Panc1 (cell line): ENCODE measurements at regions not wholly inside any gene's neighbourhood (a gene's known extent, or its start where the extent isn't known, plus 50 kb on each side); places are given as distances from the start of the nearest gene placed in this dataset.

Experiments
- ATAC-seq: fragments of 200-7000 bp; cut with Tn5 transposase; 2 replicates; pipeline ENCODE4 v1.9.1; 2020; ENCODE audit warnings: mild to moderate bottlenecking, moderate library complexity
- BruUV-seq: library from RNA; stranded (reverse); fragments of 400-500 nt; replicated peaks from 2 replicates; lab custom pipeline; 2021; lab: Mats Ljungman, UMichigan
- CTCF ChIA-PET: fragments of 300-600 bp; sonication (Branson Sonifier 250); formaldehyde crosslinking; loops from one replicate; lab custom pipeline; 2022; ENCODE audit warnings: antibody characterized with exemption; lab: Charles Lee
- POLR2A ChIA-PET: fragments of 300-600 bp; sonication (Branson Sonifier 250); formaldehyde crosslinking; loops from one replicate; lab custom pipeline; 2022; ENCODE audit warnings: antibody characterized with exemption; lab: Charles Lee
- DNase-seq: peaks from one replicate; pipeline ENCODE4 v3.0.0-alpha.2; 2010; ENCODE audit warnings: low read depth, low spot score
- H3K27ac ChIP-seq: 2 replicates; pipeline ENCODE4 v1.5.1; 2011; ENCODE audit warnings: mild to moderate bottlenecking, low read length, inconsistent platforms
- H3K27me3 ChIP-seq: fragments of 200-500 bp; sonication (Bioruptor generic); 2 replicates; pipeline ENCODE4 v1.6.0; 2014; ENCODE audit warnings: low read length, inconsistent platforms; ENCODE audit not compliant: control insufficient read depth, insufficient read depth
- H3K36me3 ChIP-seq: fragments of 200-500 bp; sonication (Bioruptor generic); 2 replicates; pipeline ENCODE4 v1.5.1; 2014; ENCODE audit warnings: inconsistent platforms, mild to moderate bottlenecking, low read length, moderate library complexity; ENCODE audit not compliant: control insufficient read depth, insufficient read depth
- H3K4me1 ChIP-seq: 2 replicates; pipeline ENCODE4 v1.5.1; 2011; ENCODE audit warnings: inconsistent platforms, mild to moderate bottlenecking, low read length, moderate library complexity; ENCODE audit not compliant: control insufficient read depth, insufficient read depth
- H3K4me3 ChIP-seq, 2 experiments: 2 replicates each; pipeline ENCODE4 v1.5.1; 2011 to 2012; ENCODE audit warnings: low read depth in 2 of 2, low read length in 2 of 2, mild to moderate bottlenecking in 2 of 2, inconsistent platforms in 1 of 2, moderate library complexity in 1 of 2
- H3K9me3 ChIP-seq: fragments of 200-500 bp; sonication (Bioruptor generic); 2 replicates; pipeline ENCODE4 v1.5.1; 2014; ENCODE audit warnings: low read depth, mild to moderate bottlenecking, inconsistent platforms, low read length, moderate library complexity; ENCODE audit not compliant: control insufficient read depth, insufficient read depth
- CTCF ChIP-seq: fragments of 450-650 bp; IDR thresholded peaks from 2 replicates; pipeline ENCODE4 v1.5.1; 2017; ENCODE audit warnings: mild to moderate bottlenecking
- POLR2AphosphoS5 ChIP-seq: IDR thresholded peaks from 2 replicates; pipeline ENCODE4 v1.6.1; 2012; ENCODE audit warnings: mild to moderate bottlenecking, low read depth, low read length, moderate library complexity
- SIN3A ChIP-seq: IDR thresholded peaks from 2 replicates; pipeline ENCODE4 v1.6.1; 2012; ENCODE audit warnings: low read depth, mild to moderate bottlenecking, low read length, moderate library complexity, borderline replicate concordance; ENCODE audit not compliant: insufficient read depth
- TCF7L2 ChIP-seq: IDR thresholded peaks from 2 replicates; pipeline ENCODE4 v1.6.1; 2011; ENCODE audit warnings: mild to moderate bottlenecking, low read depth, low read length, inconsistent platforms
- in situ Hi-C: cut with HindIII; loops from 2 replicates; pipeline ENCODE4 v1.10.0; 2016; ENCODE audit warnings: low sequenced_read_pairs, low pct_unique_long_range_greater_than_20kb
- intact Hi-C: fragments of 100-400 bp; cut with micrococcal nuclease; formaldehyde crosslinking; loops from one replicate; pipeline ENCODE4 v1.10.0; 2022; ENCODE audit not compliant: unreplicated experiment
- TF ChIP-seq, protein P1 (sequence below), 2 experiments: IDR thresholded peaks; 2 replicates each; pipeline ENCODE4 v1.6.1; 2011 to 2012; ENCODE audit warnings: low read depth in 2 of 2, control low read depth in 1 of 2, low read length in 1 of 2, mild to moderate bottlenecking in 1 of 2, moderate library complexity in 1 of 2; ENCODE audit not compliant: insufficient read depth in 1 of 2

DNA sequence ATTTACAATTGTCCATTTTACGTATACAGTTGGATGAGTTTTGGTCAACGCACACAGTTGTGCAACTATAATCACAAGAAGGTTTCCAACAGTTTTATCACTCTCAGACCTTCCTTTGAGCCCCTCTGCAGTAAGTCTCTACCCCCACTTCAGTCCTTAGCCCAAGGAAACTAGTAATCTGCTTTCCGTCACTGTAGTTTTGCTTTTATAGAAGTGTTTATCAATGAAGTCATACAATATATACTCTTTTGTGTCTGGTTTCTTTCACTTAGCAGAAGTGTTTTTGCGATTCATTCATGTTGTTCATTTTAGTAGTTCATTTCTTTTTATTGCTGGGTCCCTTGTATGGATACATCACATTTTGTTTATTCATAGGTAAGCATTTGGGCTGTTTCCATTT is 92.9 kb upstream of the PIP4K2A start:
- Histone ChIP-seq H3K9me3 (no peaks in the 10 kb centered on the region), H3K4me1 (no peaks in the 10 kb centered on the region), H3K27ac (no peak overlapping the region), H3K27me3 (0 out of 2 replicates have a peak, but pooled peaks cover 3% of the 10 kb centered on the region), H3K4me3 (no peak overlapping the region), H3K36me3 (no peaks in the 10 kb centered on the region)
- in situ Hi-C loops = no loop called here
- TF ChIP-seq, protein P1, sequence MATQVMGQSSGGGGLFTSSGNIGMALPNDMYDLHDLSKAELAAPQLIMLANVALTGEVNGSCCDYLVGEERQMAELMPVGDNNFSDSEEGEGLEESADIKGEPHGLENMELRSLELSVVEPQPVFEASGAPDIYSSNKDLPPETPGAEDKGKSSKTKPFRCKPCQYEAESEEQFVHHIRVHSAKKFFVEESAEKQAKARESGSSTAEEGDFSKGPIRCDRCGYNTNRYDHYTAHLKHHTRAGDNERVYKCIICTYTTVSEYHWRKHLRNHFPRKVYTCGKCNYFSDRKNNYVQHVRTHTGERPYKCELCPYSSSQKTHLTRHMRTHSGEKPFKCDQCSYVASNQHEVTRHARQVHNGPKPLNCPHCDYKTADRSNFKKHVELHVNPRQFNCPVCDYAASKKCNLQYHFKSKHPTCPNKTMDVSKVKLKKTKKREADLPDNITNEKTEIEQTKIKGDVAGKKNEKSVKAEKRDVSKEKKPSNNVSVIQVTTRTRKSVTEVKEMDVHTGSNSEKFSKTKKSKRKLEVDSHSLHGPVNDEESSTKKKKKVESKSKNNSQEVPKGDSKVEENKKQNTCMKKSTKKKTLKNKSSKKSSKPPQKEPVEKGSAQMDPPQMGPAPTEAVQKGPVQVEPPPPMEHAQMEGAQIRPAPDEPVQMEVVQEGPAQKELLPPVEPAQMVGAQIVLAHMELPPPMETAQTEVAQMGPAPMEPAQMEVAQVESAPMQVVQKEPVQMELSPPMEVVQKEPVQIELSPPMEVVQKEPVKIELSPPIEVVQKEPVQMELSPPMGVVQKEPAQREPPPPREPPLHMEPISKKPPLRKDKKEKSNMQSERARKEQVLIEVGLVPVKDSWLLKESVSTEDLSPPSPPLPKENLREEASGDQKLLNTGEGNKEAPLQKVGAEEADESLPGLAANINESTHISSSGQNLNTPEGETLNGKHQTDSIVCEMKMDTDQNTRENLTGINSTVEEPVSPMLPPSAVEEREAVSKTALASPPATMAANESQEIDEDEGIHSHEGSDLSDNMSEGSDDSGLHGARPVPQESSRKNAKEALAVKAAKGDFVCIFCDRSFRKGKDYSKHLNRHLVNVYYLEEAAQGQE (IDR thresholded peaks at IDR 0.05; ENCODE audit: insufficient read depth in 1 of 2, low read depth in 2 of 2, low read length in 1 of 2) = no peak
- TF ChIP-seq SIN3A (no peak), TCF7L2 (no peak), CTCF (no peak), POLR2AphosphoS5 (no peak)
- DNase-seq = no peak
- intact Hi-C loops = no loop called here
- no TSS peak for BruUV-seq
- CTCF ChIA-PET = no interaction called here
- POLR2A ChIA-PET = no interaction called here
- ATAC-seq = no peak

DNA sequence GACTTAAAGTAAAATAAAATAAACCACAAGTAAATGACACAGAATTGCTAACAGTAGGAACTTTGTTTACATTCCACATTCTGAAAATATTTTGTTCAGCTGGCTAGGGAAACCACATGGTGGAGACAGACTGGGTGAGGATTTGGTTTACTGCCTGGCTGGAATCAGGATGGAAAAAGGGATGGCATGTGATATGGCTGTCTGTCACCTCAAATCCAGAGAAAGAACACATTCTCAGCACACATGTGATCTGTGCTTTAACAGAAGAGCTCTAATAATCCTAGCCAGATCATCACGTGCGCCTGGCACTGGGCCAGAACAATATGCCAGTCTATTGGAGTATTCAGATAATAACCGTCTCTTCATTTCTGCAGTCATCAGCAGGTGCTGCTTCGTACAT is 90.9 kb upstream of the PIP4K2A start:
- no peak overlapping the region for H3K4me3 ChIP-seq
- in situ Hi-C loops (no loop called here), intact Hi-C loops (no loop called here)
- POLR2A ChIA-PET = no interaction called here
- TF ChIP-seq, protein P1 (IDR thresholded peaks at IDR 0.05; ENCODE audit: insufficient read depth in 1 of 2, low read depth in 2 of 2, low read length in 1 of 2) = no peak
- TF ChIP-seq TCF7L2 = no peak
- no peak; the same call in 1 of the 2 replicates for TF ChIP-seq CTCF
- no peak for TF ChIP-seq SIN3A
- TF ChIP-seq POLR2AphosphoS5 = no peak
- DNase-seq (peak; percentile 13), ATAC-seq (no peak)
- H3K9me3 ChIP-seq = no peaks in the 10 kb centered on the region
- CTCF ChIA-PET = no interaction called here
- no TSS peak for BruUV-seq
- H3K4me1 ChIP-seq = no peaks in the 10 kb centered on the region
- no peaks in the 10 kb centered on the region for H3K36me3 ChIP-seq
- no peak overlapping the region for H3K27ac ChIP-seq
- H3K27me3 ChIP-seq = 0 out of 2 replicates have a peak, but pooled peaks cover 3% of the 10 kb centered on the region
